GM10266 (cell line): ENCODE measurements at regions not wholly inside any gene's neighbourhood (a gene's known extent, or its start where the extent isn't known, plus 50 kb on each side); places are given as distances from the start of the nearest gene placed in this dataset.

Experiments used
- DNase-seq: peaks from one replicate; pipeline ENCODE4 v3.0.0; 2012; ENCODE audit errors: extremely low spot score
- TF ChIP-seq, protein P1 (sequence below): IDR thresholded peaks from 2 replicates; pipeline ENCODE4 v1.5.1; 2012; ENCODE audit warnings: mild to moderate bottlenecking, low read depth; ENCODE audit not compliant: control insufficient read depth, insufficient read depth; ENCODE audit errors: missing control alignments

DNA sequence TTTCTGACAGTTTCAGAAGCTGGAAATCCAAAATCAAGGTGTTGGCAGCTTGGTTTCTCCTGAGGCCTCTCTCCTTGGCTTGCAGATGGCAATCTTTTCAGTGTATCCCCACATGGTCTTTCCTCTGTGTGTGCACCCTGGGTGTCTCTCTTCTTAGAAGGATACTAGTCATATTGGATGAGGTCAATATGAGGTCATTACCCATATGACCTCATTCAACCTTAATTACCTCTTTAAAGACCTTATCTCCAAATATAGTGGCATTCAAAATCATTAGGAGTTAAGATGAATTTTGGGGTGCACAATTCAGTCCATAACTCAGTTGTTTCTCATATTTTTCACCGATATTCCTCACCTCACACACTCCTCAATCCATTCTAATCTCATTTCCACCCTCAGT, 92.4 kb upstream of the TGM3 start:
- TF ChIP-seq, protein P1, sequence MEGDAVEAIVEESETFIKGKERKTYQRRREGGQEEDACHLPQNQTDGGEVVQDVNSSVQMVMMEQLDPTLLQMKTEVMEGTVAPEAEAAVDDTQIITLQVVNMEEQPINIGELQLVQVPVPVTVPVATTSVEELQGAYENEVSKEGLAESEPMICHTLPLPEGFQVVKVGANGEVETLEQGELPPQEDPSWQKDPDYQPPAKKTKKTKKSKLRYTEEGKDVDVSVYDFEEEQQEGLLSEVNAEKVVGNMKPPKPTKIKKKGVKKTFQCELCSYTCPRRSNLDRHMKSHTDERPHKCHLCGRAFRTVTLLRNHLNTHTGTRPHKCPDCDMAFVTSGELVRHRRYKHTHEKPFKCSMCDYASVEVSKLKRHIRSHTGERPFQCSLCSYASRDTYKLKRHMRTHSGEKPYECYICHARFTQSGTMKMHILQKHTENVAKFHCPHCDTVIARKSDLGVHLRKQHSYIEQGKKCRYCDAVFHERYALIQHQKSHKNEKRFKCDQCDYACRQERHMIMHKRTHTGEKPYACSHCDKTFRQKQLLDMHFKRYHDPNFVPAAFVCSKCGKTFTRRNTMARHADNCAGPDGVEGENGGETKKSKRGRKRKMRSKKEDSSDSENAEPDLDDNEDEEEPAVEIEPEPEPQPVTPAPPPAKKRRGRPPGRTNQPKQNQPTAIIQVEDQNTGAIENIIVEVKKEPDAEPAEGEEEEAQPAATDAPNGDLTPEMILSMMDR = no peak
- no peak for DNase-seq

DNA sequence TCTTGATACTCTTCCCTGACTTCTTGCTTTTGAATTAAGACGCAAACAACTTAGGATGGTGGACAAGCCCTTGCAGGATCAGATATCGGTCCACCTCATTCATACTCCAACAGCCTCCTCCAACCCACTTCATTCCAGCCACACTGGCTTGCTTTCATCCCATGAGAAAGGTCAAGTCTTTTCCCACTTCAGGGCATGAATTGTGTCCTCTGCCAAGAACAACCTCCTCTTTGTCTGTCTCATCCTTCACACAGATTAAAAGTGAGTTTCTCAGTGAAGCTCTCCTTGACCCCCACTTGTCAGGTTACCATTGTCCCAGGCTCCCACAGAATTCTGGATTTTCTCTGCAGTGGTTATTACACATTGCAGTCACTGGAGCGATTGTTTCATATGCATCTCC, 91.8 kb upstream of the TGM3 start:
- TF ChIP-seq, protein P1 = no peak
- DNase-seq = no peak

DNA sequence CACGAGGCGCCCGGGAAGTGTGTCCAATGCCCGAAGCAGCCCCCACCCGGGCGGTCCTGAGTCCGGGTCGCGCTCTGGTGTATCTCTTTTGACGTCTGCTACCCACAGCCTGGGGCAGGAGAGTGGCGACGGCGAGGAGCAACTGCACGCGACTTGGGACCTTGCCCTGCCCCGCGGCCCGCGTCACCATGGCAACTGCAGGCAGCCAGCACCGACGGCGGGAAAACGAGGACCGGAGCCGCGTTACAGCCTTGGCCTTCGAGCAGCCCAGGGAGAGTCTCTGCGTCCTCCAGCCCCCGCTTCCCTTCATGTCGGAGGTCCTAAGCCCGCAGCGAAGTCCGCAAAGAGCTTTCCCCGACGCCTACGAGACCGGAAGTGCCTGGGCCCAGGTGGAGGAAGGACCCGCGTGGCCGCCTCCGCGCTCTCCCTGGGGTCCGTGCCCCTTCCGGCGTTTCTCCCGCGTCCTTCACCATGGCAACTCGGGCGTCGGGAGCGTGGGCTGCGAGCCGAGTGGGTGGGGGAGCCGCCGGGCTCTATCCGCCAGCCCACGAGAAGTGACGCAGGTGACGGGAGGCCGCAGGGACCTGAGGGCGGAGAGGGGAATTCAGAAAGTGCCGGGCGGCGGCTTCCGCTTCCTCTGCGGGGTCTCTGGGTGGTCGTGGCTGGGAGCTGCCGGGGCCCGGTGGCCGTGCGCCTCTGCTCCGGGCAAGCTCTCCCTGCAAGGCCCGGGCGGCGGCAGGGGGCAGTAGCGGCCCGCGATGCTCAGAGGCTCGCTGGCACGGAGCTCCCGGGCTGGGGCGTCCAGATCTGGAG, 88.6 kb upstream of the TGM3 start:
- DNase-seq = peak; percentile 81

DNA sequence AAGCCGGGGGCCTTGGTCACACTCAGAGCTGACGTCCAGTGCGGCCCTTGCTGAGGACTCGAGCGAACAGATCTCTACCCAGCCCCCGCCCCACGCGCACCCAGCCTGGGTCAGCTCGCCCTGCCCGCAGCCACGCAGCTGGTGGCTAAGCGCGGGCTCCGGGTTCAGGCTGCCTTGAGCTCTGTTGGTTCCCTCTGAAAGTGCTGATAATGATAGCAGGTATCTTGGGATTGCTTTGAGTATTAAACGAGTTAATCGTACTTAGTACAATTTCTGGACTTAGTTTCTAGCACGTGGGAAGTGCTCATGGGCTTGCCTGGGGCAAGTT, 88.1 kb upstream of the TGM3 start:
- TF ChIP-seq, protein P1 = no peak
- DNase-seq = no peak

More for the DNA sequence above, 88.6 kb upstream of the TGM3 start:
- TF ChIP-seq, protein P1 = peak; percentile 83

DNA sequence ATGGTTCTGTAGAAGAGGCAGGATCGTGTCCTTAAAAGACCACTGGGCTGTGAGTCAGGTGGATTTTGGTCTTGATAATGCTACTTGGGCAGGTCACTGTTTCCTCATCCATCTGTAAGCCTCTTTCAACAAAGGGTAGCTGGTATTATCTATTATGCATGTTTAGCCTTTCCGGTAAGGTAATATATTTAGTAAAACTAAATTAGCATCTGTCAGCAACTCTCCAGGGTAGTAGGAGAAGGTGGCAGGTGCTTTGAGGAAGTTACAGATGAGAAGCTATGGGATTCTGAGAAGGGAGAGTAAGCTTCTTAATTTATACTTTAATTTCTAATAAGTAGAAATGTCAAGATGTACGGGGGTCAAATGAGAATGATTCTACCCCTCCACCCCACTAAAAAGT, 86.9 kb upstream of the TGM3 start:
- TF ChIP-seq, protein P1 = no peak
- DNase-seq = no peak

DNA sequence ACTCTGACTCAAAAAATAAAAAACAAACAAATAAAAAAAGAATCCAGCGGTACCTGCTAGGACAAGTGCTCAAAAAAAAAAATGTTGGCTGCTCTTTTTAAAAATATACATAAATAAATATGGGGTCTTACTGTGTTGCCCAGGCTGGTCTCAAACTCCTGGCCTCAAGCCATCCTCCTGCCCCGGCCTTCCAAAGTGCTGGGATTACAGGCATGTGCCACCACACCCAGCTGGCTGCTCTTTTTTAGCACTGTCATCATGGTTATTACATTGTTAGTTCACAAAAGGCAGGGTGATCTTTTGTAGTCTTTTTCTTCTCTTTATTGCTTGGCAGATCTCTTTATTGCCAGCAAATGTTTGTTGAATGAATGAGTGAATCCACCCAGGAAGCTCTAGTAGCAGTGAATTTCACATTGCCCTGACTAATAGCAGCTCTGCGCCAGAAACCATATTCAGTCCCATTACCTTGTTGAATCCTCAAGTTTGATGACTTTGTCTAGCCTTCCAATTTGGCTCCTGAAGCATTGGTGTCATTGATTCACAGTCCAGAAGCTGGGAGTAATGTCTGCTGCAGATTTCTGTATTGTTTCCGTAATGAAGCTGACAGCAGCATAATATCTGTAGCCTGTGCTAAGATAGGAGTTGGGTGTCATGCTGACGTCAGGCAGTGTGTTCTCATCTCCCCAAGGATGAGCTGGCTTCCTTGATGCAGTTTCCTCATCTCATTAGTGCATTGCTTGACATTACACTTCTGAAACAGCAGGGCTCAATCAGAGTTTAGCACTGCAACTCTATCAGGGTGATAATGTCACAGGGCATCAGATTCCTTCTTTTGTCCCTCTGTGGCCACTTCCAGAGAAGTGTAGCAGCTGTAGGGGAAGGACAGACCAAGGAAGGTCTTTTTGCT, 84.9 kb upstream of the TGM3 start:
- TF ChIP-seq, protein P1 = no peak
- DNase-seq = no peak
